IMR-90 (cell line): ENCODE measurements at regions not wholly inside any gene's neighbourhood (a gene's known extent, or its start where the extent isn't known, plus 50 kb on each side); places are given as distances from the start of the nearest gene placed in this dataset.

Source experiments
- CTCF ChIP-seq: conservative IDR thresholded peaks from 2 replicates; pipeline ENCODE4 v1.5.1; 2012; ENCODE audit warnings: mild to moderate bottlenecking, low read depth, low read length, improper control_type of control experiment
- NFE2L2 ChIP-seq: fragments of 150-350 bp; IDR thresholded peaks from 2 replicates; pipeline ENCODE4 v1.6.1; 2016; ENCODE audit warnings: low read depth, mild to moderate bottlenecking, low read length
- POLR2A ChIP-seq: IDR thresholded peaks from 2 replicates; pipeline ENCODE4 v1.6.1; 2012; ENCODE audit warnings: mild to moderate bottlenecking, low read depth, low read length

GRCh38 chrX:30144221-30144620, 71.1 kb upstream of the MAGEB2 start:
- TF ChIP-seq CTCF (no peak), POLR2A (no peak), NFE2L2 (no peak)
